Gastrocnemius medialis (tissue), 4 donors: ENCODE measurements at regions not wholly inside any gene's neighbourhood (a gene's known extent, or its start where the extent isn't known, plus 50 kb on each side); places are given as distances from the start of the nearest gene placed in this dataset.

ENCODE experiments used
- POLR2A ChIP-seq, 2 donors: fragments of 450-650 bp; IDR thresholded peaks; one replicate each; pipeline ENCODE4 v1.6.1; 2017; ENCODE audit warnings: antibody characterized with exemption in 2 of 2, mild to moderate bottlenecking in 2 of 2, moderate library complexity in 2 of 2
- TF ChIP-seq, protein P1 (sequence below), 5 experiments: fragments of 450-650 bp in 3 of 5; fragments of 200-600 bp in 2 of 5; sonication (generic) in 2 of 5; IDR thresholded peaks in 4 of 5; conservative IDR thresholded peaks in 1 of 5; 1 replicate in 4 of 5; 2 replicates in 1 of 5; pipeline ENCODE4 v1.5.1; 2016 to 2019; ENCODE audit warnings: antibody characterized with exemption in 5 of 5, mild to moderate bottlenecking in 3 of 5, moderate library complexity in 3 of 5

DNA sequence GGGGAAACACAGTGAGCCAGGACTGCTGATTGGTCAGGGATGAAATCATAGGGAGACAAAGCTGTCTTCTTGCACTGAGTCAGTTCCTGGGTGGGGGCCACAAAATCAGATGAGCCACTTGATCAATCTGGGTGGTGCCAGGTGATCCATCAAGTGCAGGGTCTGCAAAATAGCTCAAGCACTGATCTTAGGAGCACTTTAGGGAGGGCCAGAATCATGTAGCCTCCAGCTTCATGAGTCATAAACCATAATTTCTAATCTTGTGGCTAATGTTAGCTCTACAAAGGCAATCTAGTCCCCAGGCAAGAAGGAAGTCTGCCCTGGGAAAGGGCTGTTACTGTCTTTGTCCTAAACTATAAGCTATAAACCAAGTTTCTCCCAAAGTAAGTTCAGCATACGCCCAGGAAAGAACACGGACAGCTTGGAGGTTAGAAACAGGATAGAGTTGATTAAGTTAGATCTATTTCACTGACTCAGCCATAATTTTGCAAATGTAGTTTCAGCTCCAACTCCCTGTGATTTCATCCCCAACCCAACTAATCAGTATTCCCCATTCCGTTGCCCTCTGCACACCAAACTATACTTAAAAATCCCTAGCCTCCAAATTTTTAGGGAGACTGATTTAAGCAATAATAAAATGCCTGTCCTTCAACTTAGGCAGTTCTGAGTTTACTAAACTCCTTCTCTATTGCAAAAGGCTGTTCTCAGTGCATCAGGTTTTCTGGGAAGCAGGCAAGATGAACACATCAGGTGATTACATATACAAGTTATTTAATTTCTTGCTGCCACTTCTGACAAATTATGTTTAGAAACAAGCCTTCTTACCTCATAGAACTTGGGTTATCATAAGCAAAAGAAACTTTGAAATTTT, 226.9 kb upstream of the SPOPL start:
- TF ChIP-seq, protein P1, sequence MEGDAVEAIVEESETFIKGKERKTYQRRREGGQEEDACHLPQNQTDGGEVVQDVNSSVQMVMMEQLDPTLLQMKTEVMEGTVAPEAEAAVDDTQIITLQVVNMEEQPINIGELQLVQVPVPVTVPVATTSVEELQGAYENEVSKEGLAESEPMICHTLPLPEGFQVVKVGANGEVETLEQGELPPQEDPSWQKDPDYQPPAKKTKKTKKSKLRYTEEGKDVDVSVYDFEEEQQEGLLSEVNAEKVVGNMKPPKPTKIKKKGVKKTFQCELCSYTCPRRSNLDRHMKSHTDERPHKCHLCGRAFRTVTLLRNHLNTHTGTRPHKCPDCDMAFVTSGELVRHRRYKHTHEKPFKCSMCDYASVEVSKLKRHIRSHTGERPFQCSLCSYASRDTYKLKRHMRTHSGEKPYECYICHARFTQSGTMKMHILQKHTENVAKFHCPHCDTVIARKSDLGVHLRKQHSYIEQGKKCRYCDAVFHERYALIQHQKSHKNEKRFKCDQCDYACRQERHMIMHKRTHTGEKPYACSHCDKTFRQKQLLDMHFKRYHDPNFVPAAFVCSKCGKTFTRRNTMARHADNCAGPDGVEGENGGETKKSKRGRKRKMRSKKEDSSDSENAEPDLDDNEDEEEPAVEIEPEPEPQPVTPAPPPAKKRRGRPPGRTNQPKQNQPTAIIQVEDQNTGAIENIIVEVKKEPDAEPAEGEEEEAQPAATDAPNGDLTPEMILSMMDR (IDR thresholded peaks at IDR 0.05 in 4 of 5, conservative IDR thresholded peaks at IDR 0.05 in 1 of 5), result no peak
- TF ChIP-seq POLR2A (IDR thresholded peaks at IDR 0.05), result no peak
